ENCODE measurements at regions not wholly inside any gene's neighbourhood (a gene's known extent, or its start where the extent isn't known, plus 50 kb on each side); places are given as distances from the start of the nearest gene placed in this dataset.

- peak; percentile 68; the same call in 1 of the 2 replicates for TF ChIP-seq CEBPB (IDR thresholded peaks at IDR 0.05; ENCODE audit: low read depth, low read length)
Measured at GRCh38 chr5:9716838-9717281, 86.7 kb upstream of the TAS2R1 start (continued).

- H2BK15ac ChIP-seq (ENCODE audit: low read depth, low read length) = peak overlapping the region; percentile 97
- H3K9me1 ChIP-seq (ENCODE audit: insufficient read depth, low read length) = peaks cover 18% of the 10 kb centered on the region
- peaks cover 0 to 13% of the 10 kb centered on the region in 2 experiments; a peak in 2 of 4 replicates for H3K79me1 ChIP-seq (ENCODE audit: low read depth in 1 of 2, low read length in 2 of 2)
- TF ChIP-seq POLR2A (IDR thresholded peaks at IDR 0.05; ENCODE audit: low read depth, low read length) (peak; percentile 76; the same call in 1 of the 2 replicates), SMC3 (IDR thresholded peaks at IDR 0.05; ENCODE audit: low read depth, low read length) (no peak)
- H2AFZ ChIP-seq (replicated peaks; ENCODE audit: low read length, poor library complexity) = peak overlapping the region; percentile 87
- peak overlapping the region; percentile 97 for H4K91ac ChIP-seq (ENCODE audit: insufficient read depth, low read depth, low read length)
- peak overlapping the region; percentile 76 for H3K27ac ChIP-seq (ENCODE audit: insufficient read depth, low read length)
- H3K4me2 ChIP-seq (ENCODE audit: low read depth, low read length) = peak overlapping the region; percentile 77
- H3K14ac ChIP-seq (replicated peaks; ENCODE audit: low read depth, low read length) = peak overlapping the region; percentile 89
- peak overlapping the region; percentile 91 for H3K23ac ChIP-seq (ENCODE audit: low read depth, low read length)
- dilution Hi-C loops (cut with HindIII; ENCODE audit: low sequenced_read_pairs, unreplicated experiment) = no loop called here
- H4K5ac ChIP-seq (ENCODE audit: low read depth, low read length) = peak overlapping the region; percentile 76
- in situ Hi-C loops (cut with MboI; ENCODE audit: low sequenced_read_pairs) = no loop called here
- peak overlapping the region; percentile 99 for H2BK120ac ChIP-seq (ENCODE audit: low read depth, low read length)
- H3K27me3 ChIP-seq (ENCODE audit: control insufficient read depth, insufficient read depth, low read length) = no peaks in the 10 kb centered on the region
- DNase-seq (peak; percentile 86), ATAC-seq (ENCODE audit: low read depth) (peak; percentile 53)
- H3K56ac ChIP-seq (ENCODE audit: extremely low read depth, insufficient read depth, low read length) = peak overlapping the region; percentile 93
- H3K4me3 ChIP-seq (ENCODE audit: insufficient read depth, low read depth, low read length) = no peak overlapping the region; the same call in 1 of the 2 replicates
- POLR2A ChIA-PET (ENCODE audit: unreplicated experiment) = interaction anchor here (2.2 kb wide), 1 partner anchor 168 kb away, joined by 10 read pairs; no protein-coding TSS in a partner anchor
- WGBS, 2 experiments (ENCODE audit: extremely low coverage in 2 of 2, insufficient read length in 1 of 2) = no CpG with 5 or more reads among the region's 5 CpGs
- intact Hi-C loops (cut with micrococcal nuclease) = loop anchor here (2.0 kb wide), 1 partner anchor 171 kb away; no protein-coding TSS in a partner anchor
- peak overlapping the region; percentile 95 for H2BK20ac ChIP-seq (ENCODE audit: low read depth, low read length)
- peak overlapping the region; percentile 96 for H2BK5ac ChIP-seq (ENCODE audit: low read depth, low read length, poor library complexity, severe bottlenecking)
- H4K20me1 ChIP-seq (ENCODE audit: insufficient read depth, low read length) = no peaks in the 10 kb centered on the region
- H3K36me3 ChIP-seq (ENCODE audit: control insufficient read depth, insufficient read depth, low read length) = no peaks in the 10 kb centered on the region
- H4K8ac ChIP-seq (ENCODE audit: low read depth in 2 of 2, low read length in 2 of 2) = peak overlapping the region; percentile 83 to 95
- peak overlapping the region; percentile 93 for H3K4ac ChIP-seq (ENCODE audit: low read depth, low read length)
- peak overlapping the region; percentile 61; the same call in 1 of the 2 replicates for H3K9ac ChIP-seq (ENCODE audit: low read depth, low read length)
- H3K18ac ChIP-seq (ENCODE audit: low read depth, low read length) = peak overlapping the region; percentile 85
- peak overlapping the region; percentile 10 for H2AK9ac ChIP-seq (replicated peaks; ENCODE audit: low read depth, low read length, poor library complexity)
- no TSS peak for BruUV-seq (replicated peaks)
- H3K4me1 ChIP-seq (ENCODE audit: control insufficient read depth, insufficient read depth, low read length) = peaks cover 26% of the 10 kb centered on the region
- H2AK5ac ChIP-seq (ENCODE audit: low read depth, low read length) = peak overlapping the region; percentile 83
- no peaks in the 10 kb centered on the region for H3K9me3 ChIP-seq (ENCODE audit: control insufficient read depth, insufficient read depth, low read length)
- CTCF ChIA-PET = interaction anchor here (0.7 to 0.9 kb wide), 3 partner anchors 21 to 430 kb away, joined by 3 read pairs; no protein-coding TSS in a partner anchor
Measured at GRCh38 chr5:9715891-9716335, 85.8 kb upstream of the TAS2R1 start.

Measured in IMR-90 (cell line).